SK-N-SH (cell line): ENCODE measurements at regions not wholly inside any gene's neighbourhood (a gene's known extent, or its start where the extent isn't known, plus 50 kb on each side); places are given as distances from the start of the nearest gene placed in this dataset.

Experiments used
- CHD2 ChIP-seq: fragments of 150-350 bp; IDR thresholded peaks from 2 replicates; pipeline ENCODE4 v1.6.1; 2018; ENCODE audit warnings: low read length; ENCODE audit not compliant: partially characterized antibody
- CTCF ChIP-seq: fragments of 200-600 bp; sonication (generic); IDR thresholded peaks from 2 replicates; pipeline ENCODE4 v1.6.1; 2017; ENCODE audit warnings: antibody characterized with exemption, mild to moderate bottlenecking, moderate library complexity
- ELF1 ChIP-seq: IDR thresholded peaks from 2 replicates; pipeline ENCODE4 v1.4.0; 2012
- EP300 ChIP-seq, 2 experiments: IDR thresholded peaks; 2 replicates each; pipeline versions ENCODE4 v1.4.0 to v1.6.1; 2012; ENCODE audit warnings: borderline replicate concordance in 1 of 2, low read depth in 1 of 2, low read length in 1 of 2
- EZH2phosphoT487 ChIP-seq: fragments of 200-600 bp; sonication (generic); IDR thresholded peaks from 2 replicates; pipeline ENCODE4 v1.6.1; 2017; ENCODE audit warnings: low read depth, mixed run types, mild to moderate bottlenecking, antibody characterized with exemption, moderate library complexity, borderline replicate concordance
- GABPA ChIP-seq: IDR thresholded peaks from 2 replicates; pipeline ENCODE4 v1.4.0; 2012; ENCODE audit warnings: low read depth, mild to moderate bottlenecking
- MEF2A ChIP-seq: IDR thresholded peaks from 2 replicates; pipeline ENCODE4 v1.4.0; 2012; ENCODE audit warnings: low read depth, borderline replicate concordance
- RAD21 ChIP-seq: IDR thresholded peaks from 2 replicates; pipeline ENCODE4 v1.6.1; 2012; ENCODE audit warnings: mild to moderate bottlenecking, low read length
- REST ChIP-seq: IDR thresholded peaks from 2 replicates; pipeline ENCODE4 v1.6.1; 2012; ENCODE audit warnings: mild to moderate bottlenecking, low read depth, low read length, moderate library complexity
- TAF1 ChIP-seq: IDR thresholded peaks from 2 replicates; pipeline ENCODE4 v1.6.1; 2012; ENCODE audit warnings: low read depth, mild to moderate bottlenecking, low read length, moderate library complexity, borderline replicate concordance
- TF ChIP-seq, protein P1 (sequence below): IDR thresholded peaks from 2 replicates; pipeline ENCODE4 v1.4.0; 2012; ENCODE audit warnings: low read depth

- no peak for TF ChIP-seq CTCF
- no peak for TF ChIP-seq EP300 (IDR thresholded peaks at IDR 0.05; ENCODE audit: borderline replicate concordance in 1 of 2, low read depth in 1 of 2, low read length in 1 of 2)
- TF ChIP-seq EZH2phosphoT487, result no peak
- no peak for TF ChIP-seq GABPA
- TF ChIP-seq MEF2A, result no peak
- TF ChIP-seq RAD21, result no peak
- TF ChIP-seq, protein P1, sequence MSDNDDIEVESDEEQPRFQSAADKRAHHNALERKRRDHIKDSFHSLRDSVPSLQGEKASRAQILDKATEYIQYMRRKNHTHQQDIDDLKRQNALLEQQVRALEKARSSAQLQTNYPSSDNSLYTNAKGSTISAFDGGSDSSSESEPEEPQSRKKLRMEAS, result no peak
- TF ChIP-seq REST, result no peak
- TF ChIP-seq TAF1, result no peak
- TF ChIP-seq ELF1, result no peak
- no peak for TF ChIP-seq CHD2
Observed at GRCh38 chr1:60257531-60257930, 184.0 kb upstream of the C1orf87 start.
